GM12865 (cell line): ENCODE measurements at regions not wholly inside any gene's neighbourhood (a gene's known extent, or its start where the extent isn't known, plus 50 kb on each side); places are given as distances from the start of the nearest gene placed in this dataset.

Source experiments
- DNase-seq: peaks from one replicate; pipeline ENCODE4 v3.0.0; 2010; ENCODE audit warnings: low read depth
- H3K4me3 ChIP-seq: 2 replicates; pipeline ENCODE4 v1.5.1; 2011; ENCODE audit warnings: mild to moderate bottlenecking, low read depth, low read length, control low read depth
- CTCF ChIP-seq: IDR thresholded peaks from 2 replicates; pipeline ENCODE4 v1.5.1; 2011; ENCODE audit warnings: low read length, control low read depth, low read depth, inconsistent platforms; ENCODE audit not compliant: insufficient read depth; ENCODE audit errors: missing control alignments

GRCh38 chr18:78820161-78820834 lies 159.3 kb upstream of the SALL3 start:
- TF ChIP-seq CTCF = no peak
- DNase-seq = no peak

GRCh38 chr18:78821396-78821795 lies 158.2 kb upstream of the SALL3 start:
- no peak for TF ChIP-seq CTCF
- DNase-seq = no peak
- no peak overlapping the region for H3K4me3 ChIP-seq

More at GRCh38 chr18:78820161-78820834, 159.3 kb upstream of the SALL3 start:
- no peak overlapping the region for H3K4me3 ChIP-seq

DNA sequence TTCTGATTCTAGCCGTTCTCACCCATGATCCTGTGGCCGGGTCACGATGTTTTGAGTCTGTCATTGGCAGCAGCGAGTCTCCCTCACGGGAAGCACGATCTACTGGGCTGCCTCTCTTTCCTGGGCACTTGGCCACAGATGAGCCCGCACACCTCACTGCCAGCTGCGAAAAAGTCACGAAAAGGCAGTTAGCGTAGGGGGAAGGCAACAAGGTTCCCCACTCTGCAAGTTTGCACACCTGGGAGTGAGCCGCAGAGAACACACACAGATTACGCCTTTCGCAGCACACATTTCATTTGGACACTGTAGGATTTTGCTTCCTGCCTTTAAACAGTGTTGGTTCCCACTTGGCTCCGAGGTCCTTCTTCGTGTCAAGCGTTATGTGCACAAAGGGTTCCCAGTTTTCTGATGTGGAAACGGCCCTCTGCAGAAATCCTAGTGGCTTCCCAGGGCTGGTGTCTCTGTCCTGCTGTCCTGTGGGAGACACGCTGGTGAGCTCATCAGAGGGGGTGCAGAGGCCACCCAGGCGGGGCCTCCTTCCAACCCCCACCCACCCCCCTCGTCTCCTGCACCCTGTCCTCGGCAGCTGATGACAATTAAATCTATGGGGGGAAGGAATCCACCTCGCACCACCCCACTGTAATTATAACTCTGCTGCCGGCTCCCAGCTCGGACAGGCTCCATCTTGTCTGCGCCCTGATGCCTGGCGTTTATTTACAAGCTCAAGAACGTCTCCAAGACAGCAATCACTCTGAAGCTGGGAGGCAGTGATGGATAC lies 157.3 kb upstream of the SALL3 start:
- no peak overlapping the region for H3K4me3 ChIP-seq

DNA sequence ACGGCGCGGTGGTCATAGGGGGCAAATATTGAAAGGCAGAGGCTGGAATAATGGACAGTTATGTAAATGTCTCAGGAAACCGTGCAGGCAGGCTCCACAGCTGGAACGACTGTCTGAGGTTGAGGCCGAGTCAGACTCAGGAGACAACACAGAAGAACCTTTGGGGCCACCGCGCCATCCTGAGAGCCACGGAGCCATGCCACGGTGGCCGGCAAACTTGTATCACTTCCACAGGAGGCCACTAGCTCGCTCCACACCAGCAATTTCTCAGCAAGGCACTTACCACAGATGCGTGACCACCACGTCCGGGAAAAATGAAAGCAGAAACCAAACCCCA lies 156.7 kb upstream of the SALL3 start:
- TF ChIP-seq CTCF = no peak
- no peak for DNase-seq

More for the DNA sequence above, 157.3 kb upstream of the SALL3 start:
- TF ChIP-seq CTCF = no peak
- no peak for DNase-seq

GRCh38 chr18:78825168-78825567 lies 154.4 kb upstream of the SALL3 start:
- DNase-seq = no peak
- TF ChIP-seq CTCF = no peak
- no peak overlapping the region for H3K4me3 ChIP-seq

More for the DNA sequence above, 156.7 kb upstream of the SALL3 start:
- no peak overlapping the region for H3K4me3 ChIP-seq

GRCh38 chr18:78826631-78827030 lies 153.0 kb upstream of the SALL3 start:
- H3K4me3 ChIP-seq = no peak overlapping the region
- DNase-seq = no peak
- TF ChIP-seq CTCF = no peak

- TF ChIP-seq CTCF = no peak
- H3K4me3 ChIP-seq = no peak overlapping the region
- no peak for DNase-seq
Observed at GRCh38 chr18:78827141-78827540, 152.5 kb upstream of the SALL3 start.
